NCI-H128 (cell line): ENCODE measurements at regions not wholly inside any gene's neighbourhood (a gene's known extent, or its start where the extent isn't known, plus 50 kb on each side); places are given as distances from the start of the nearest gene placed in this dataset.
"Not testable (repeated sequence)": the region's sequence is repeated elsewhere in the genome, so short reads cannot be mapped to it uniquely, and the experiment has no call there.

ENCODE experiments used
- DNase-seq: peaks from one replicate; lab custom pipeline; 2025; ENCODE audit not compliant: unreplicated experiment; lab: John Stamatoyannopoulos, UW

- not testable (repeated sequence) for DNase-seq
These were observed 56.2 kb upstream of the CCZ1B start for GRCh38 chr7:6882321-6882721.

DNA sequence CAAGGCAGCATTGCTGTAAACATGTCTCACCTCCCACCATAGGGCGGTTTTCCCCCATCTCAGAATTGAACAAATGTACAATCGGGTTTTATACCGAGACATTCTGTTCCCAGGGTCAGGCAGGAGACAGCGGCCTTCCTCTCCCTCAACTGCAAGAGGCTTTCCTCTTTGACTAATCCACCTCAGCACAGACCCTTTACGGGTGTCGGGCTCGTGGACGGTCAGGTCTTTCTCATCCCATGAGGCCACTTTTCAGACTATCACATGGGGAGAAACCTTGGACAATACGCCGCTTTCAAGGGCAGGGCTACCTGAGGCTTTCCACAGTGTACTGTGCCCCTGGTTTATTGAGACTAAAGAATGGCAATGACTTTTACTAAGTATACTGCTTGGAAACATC lies 57.7 kb upstream of the CCZ1B start:
- not testable (repeated sequence) for DNase-seq

- DNase-seq = no peak
These were observed 60.1 kb upstream of the CCZ1B start for GRCh38 chr7:6886198-6886597.

GRCh38 chr7:6888267-6889045 lies 62.4 kb upstream of the CCZ1B start:
- not testable (repeated sequence) for DNase-seq

GRCh38 chr7:6889252-6889812 lies 63.3 kb upstream of the CCZ1B start:
- DNase-seq = no peak

DNA sequence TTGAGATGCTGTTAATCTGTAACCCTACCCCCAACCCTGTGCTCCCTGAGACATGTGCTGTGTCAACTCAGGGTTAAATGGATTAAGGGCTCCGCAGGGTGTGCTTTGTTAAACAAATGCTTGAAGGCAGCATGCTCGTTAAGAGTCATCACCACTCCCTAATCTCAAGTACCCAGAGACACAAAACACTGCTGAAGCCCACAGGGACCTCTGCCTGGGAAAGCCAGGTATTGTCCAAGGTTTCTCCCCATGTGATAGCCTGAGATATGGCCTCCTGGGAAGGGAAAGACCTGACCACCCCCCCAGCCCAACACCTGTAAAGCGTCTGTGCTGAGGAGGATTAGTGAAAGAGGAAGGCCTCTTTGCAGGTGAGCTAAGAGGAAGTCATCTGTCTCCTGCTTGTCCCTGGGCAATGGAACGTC lies 76.0 kb upstream of the CCZ1B start:
- peak; percentile 4 for DNase-seq

- DNase-seq = not testable (repeated sequence)
These were observed 77.2 kb upstream of the CCZ1B start for GRCh38 chr7:6903289-6903688.

DNA sequence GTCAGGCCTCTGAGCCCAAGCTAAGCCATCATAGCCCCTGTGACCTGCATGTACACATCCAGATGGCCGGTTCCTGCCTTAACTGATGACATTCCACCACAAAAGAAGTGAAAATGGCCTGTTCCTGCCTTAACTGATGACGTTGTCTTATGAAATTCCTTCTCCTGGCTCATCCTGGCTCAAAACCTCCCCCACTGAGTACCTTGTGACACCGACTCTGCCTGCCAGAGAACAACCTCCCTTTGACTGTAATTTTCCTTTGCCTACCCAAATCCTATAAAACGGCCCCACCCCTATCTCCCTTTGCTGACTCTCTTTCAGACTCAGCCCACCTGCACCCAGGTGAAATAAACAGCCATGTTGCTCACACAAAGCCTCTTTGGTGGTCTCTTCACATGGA lies 77.7 kb upstream of the CCZ1B start:
- DNase-seq = not testable (repeated sequence)

DNA sequence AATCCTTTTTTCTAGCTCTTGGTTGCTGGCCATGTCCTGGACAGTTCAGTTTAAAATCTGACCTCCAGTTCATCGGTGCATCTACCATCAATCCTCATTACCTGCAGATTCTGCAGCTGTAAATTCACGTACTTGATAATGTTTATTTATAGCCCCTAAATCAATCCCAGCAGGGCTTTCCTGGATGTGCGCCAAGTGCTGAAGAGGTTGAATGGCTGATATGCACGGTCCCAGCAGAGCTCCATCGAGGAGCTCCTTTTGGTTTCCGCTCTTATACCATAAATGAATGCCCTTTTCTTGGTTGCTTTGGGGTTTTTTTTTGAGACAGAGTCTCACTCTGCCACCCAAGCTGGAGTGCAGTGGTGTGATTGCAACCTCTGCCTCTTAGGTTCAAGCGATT lies 91.2 kb upstream of the CCZ1B start:
- peak; percentile 48 for DNase-seq

- not testable (repeated sequence) for DNase-seq
These were observed 93.1 kb upstream of the CCZ1B start for GRCh38 chr7:6919169-6919568.

- not testable (repeated sequence) for DNase-seq
These were observed 98.4 kb upstream of the CCZ1B start for GRCh38 chr7:6924523-6924922.

- DNase-seq = not testable (repeated sequence)
These were observed 100.4 kb upstream of the CCZ1B start for GRCh38 chr7:6926193-6927174.

- not testable (repeated sequence) for DNase-seq
These were observed 101.6 kb upstream of the CCZ1B start for GRCh38 chr7:6927643-6928042.

GRCh38 chr7:6929588-6929987 lies 103.5 kb upstream of the CCZ1B start:
- DNase-seq = not testable (repeated sequence)

- not testable (repeated sequence) for DNase-seq
These were observed 104.1 kb upstream of the CCZ1B start for GRCh38 chr7:6930081-6930635.

- DNase-seq = not testable (repeated sequence)
These were observed 104.7 kb upstream of the CCZ1B start for GRCh38 chr7:6930787-6931186.

- DNase-seq = not testable (repeated sequence)
These were observed 105.4 kb upstream of the CCZ1B start for GRCh38 chr7:6931456-6931855.

GRCh38 chr7:6933954-6934632 lies 108.0 kb upstream of the CCZ1B start:
- not testable (repeated sequence) for DNase-seq

DNA sequence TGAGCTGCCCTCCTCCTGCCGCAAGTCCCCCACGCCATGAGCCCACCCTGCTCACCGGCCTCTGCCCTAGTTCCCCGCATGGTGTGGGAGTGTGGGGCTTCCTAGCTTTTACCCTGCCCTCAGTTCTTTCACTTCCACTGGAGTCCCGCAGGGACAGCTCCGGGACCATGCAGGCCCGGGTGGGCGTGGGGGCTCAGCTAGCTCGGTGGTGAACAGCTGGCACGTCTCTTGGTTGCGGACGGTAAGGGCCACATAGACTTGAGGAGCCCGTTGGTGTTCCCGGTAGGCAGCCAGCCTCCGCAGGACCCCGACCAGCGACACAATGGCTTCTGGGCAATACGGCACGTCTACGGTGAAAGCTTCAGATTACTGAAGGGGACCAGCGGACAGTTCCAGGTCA lies 108.9 kb upstream of the CCZ1B start:
- no peak for DNase-seq

- not testable (repeated sequence) for DNase-seq
These were observed 110.6 kb upstream of the CCZ1B start for GRCh38 chr7:6936626-6937025.
